C4-2B (cell line): ENCODE measurements at regions not wholly inside any gene's neighbourhood (a gene's known extent, or its start where the extent isn't known, plus 50 kb on each side); places are given as distances from the start of the nearest gene placed in this dataset.

Experiments
- H3K27ac ChIP-seq: fragments of 450-650 bp; 2 replicates; pipeline ENCODE4 v1.5.1; 2017
- ZFX ChIP-seq: fragments of 450-650 bp; IDR thresholded peaks from 2 replicates; pipeline ENCODE4 v1.6.1; 2017
- TF ChIP-seq, protein P1 (sequence below): fragments of 450-650 bp; conservative IDR thresholded peaks from 2 replicates; pipeline ENCODE4 v1.5.1; 2017; ENCODE audit warnings: mild to moderate bottlenecking

DNA sequence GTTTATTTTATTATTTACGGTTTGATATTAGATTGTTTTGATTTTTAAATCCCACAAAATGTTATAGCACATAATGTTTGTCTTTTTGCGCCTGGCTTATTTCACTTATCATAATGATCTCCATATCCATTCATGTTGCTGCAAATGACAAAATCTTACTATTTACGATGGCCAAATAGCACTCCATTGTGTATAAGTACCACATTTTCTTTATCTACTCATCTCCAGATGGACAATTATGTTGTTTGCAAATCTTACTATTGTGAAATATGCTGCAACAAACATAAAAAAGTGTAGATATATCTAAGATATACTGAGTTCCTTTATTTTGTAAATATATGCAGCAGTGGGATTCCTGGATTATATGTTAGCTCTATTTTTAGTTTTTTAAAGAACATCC is 1568.3 kb downstream of the AMY1C start:
- TF ChIP-seq, protein P1, sequence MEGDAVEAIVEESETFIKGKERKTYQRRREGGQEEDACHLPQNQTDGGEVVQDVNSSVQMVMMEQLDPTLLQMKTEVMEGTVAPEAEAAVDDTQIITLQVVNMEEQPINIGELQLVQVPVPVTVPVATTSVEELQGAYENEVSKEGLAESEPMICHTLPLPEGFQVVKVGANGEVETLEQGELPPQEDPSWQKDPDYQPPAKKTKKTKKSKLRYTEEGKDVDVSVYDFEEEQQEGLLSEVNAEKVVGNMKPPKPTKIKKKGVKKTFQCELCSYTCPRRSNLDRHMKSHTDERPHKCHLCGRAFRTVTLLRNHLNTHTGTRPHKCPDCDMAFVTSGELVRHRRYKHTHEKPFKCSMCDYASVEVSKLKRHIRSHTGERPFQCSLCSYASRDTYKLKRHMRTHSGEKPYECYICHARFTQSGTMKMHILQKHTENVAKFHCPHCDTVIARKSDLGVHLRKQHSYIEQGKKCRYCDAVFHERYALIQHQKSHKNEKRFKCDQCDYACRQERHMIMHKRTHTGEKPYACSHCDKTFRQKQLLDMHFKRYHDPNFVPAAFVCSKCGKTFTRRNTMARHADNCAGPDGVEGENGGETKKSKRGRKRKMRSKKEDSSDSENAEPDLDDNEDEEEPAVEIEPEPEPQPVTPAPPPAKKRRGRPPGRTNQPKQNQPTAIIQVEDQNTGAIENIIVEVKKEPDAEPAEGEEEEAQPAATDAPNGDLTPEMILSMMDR: no peak
- TF ChIP-seq ZFX: no peak
- H3K27ac ChIP-seq: no peak overlapping the region

- no peak for TF ChIP-seq ZFX
- TF ChIP-seq, protein P1: no peak
- H3K27ac ChIP-seq: no peak overlapping the region
These were observed 1577.2 kb downstream of the AMY1C start for GRCh38 chr1:105326886-105327285.

DNA sequence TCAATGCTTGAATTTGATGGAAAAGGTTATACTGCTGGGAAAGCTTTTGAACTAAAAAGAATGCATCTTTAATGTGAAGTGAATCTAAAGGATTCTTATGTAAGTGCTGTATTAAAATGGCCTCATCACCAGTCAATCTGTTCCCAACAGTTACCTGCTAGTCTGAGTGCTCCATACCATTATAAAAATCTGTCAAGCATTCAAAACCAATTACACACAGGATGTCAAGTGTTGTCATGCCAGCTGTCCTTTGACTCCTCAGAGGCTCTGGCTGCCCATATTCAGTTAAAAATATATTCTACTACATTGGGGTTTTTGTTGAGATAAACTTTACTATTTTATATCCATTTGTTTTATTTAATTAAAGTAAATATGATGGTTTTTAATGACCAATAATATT is 1587.7 kb downstream of the AMY1C start:
- H3K27ac ChIP-seq: no peak overlapping the region
- TF ChIP-seq, protein P1: no peak
- no peak for TF ChIP-seq ZFX

GRCh38 chr1:105343317-105343716 is 1593.6 kb downstream of the AMY1C start:
- no peak overlapping the region for H3K27ac ChIP-seq
- TF ChIP-seq, protein P1: no peak
- no peak for TF ChIP-seq ZFX

- no peak overlapping the region for H3K27ac ChIP-seq
- TF ChIP-seq, protein P1: no peak
- TF ChIP-seq ZFX: no peak
These were observed 1609.8 kb downstream of the AMY1C start for GRCh38 chr1:105359457-105359856.

- no peak for TF ChIP-seq ZFX
- TF ChIP-seq, protein P1: no peak
- H3K27ac ChIP-seq: no peak overlapping the region
These were observed 1612.7 kb downstream of the AMY1C start for GRCh38 chr1:105362438-105362837.

DNA sequence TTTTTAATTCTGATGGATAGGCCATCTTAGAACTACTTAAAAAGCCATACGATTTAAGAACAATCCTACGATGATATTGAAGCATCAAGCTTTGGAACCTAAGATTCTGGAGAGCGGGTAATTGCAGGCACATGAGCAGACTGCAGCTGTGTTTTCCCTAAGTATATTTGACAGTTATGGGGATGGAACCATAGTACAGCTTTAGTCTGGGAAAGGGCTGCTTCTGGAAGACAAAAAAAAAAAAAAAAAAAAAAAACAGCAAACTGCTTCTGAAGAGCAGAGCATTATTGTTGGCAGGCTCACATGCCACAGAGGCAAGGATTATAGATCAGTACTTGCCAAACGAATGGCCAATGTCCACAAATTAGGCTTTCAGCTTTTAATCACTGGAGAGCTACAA is 1618.7 kb downstream of the AMY1C start:
- no peak for TF ChIP-seq ZFX
- TF ChIP-seq, protein P1: no peak
- H3K27ac ChIP-seq: no peak overlapping the region
